GM18502 (cell line): ENCODE measurements at regions not wholly inside any gene's neighbourhood (a gene's known extent, or its start where the extent isn't known, plus 50 kb on each side); places are given as distances from the start of the nearest gene placed in this dataset.

Experiments
- ATAC-seq: cut with Tn5 transposase; IDR thresholded peaks from one replicate; pipeline ENCODE4 v1.9.1; 2021; ENCODE audit warnings: mild to moderate bottlenecking; ENCODE audit not compliant: unreplicated experiment, poor library complexity

GRCh38 chr4:152009031-152009670 is 248.3 kb upstream of the GATB start:
- no peak for ATAC-seq

GRCh38 chr4:152007111-152007510 is 246.3 kb upstream of the GATB start:
- ATAC-seq, result no peak

- no peak for ATAC-seq
Observed at GRCh38 chr4:152004801-152005200, 244.0 kb upstream of the GATB start.

GRCh38 chr4:152000518-152000917 is 239.7 kb upstream of the GATB start:
- no peak for ATAC-seq

- no peak for ATAC-seq
Observed at GRCh38 chr4:151998723-151999122, 237.9 kb upstream of the GATB start.

- no peak for ATAC-seq
Observed at GRCh38 chr4:151997461-151997860, 236.7 kb upstream of the GATB start.

- ATAC-seq, result no peak
Observed at GRCh38 chr4:151994429-151994828, 233.6 kb upstream of the GATB start.

GRCh38 chr4:151993521-151993920 is 232.7 kb upstream of the GATB start:
- no peak for ATAC-seq

GRCh38 chr4:151992332-151993154 is 231.7 kb upstream of the GATB start:
- ATAC-seq, result no peak

- ATAC-seq, result no peak
Observed at GRCh38 chr4:151991884-151992167, 231.0 kb upstream of the GATB start.

- ATAC-seq, result no peak
Observed at GRCh38 chr4:151991001-151991883, 230.4 kb upstream of the GATB start.

GRCh38 chr4:151990201-151990600 is 229.4 kb upstream of the GATB start:
- ATAC-seq, result no peak

GRCh38 chr4:151988591-151988990 is 227.8 kb upstream of the GATB start:
- ATAC-seq, result no peak

GRCh38 chr4:151987606-151988005 is 226.8 kb upstream of the GATB start:
- no peak for ATAC-seq

GRCh38 chr4:151983854-151984253 is 223.0 kb upstream of the GATB start:
- ATAC-seq, result no peak

GRCh38 chr4:151979819-151980218 is 219.0 kb upstream of the GATB start:
- ATAC-seq, result no peak

GRCh38 chr4:151968643-151969042 is 207.8 kb upstream of the GATB start:
- ATAC-seq, result no peak

GRCh38 chr4:151967074-151967473 is 206.3 kb upstream of the GATB start:
- no peak for ATAC-seq

GRCh38 chr4:151962138-151962823 is 201.5 kb upstream of the GATB start:
- ATAC-seq, result no peak

GRCh38 chr4:151961456-151961855 is 200.6 kb upstream of the GATB start:
- ATAC-seq, result no peak
